AG04450 (cell line): ENCODE measurements at regions not wholly inside any gene's neighbourhood (a gene's known extent, or its start where the extent isn't known, plus 50 kb on each side); places are given as distances from the start of the nearest gene placed in this dataset.

Experiments
- CTCF ChIA-PET: fragments of 300-600, 350-600 bp; formaldehyde crosslinking; extraction: SDS; loops from one replicate; lab custom pipeline; 2022; ENCODE audit warnings: antibody characterized with exemption, inconsistent platforms; lab: Charles Lee
- POLR2A ChIA-PET: fragments of 350-600 bp; formaldehyde crosslinking; extraction: SDS; loops from one replicate; lab custom pipeline; 2021; ENCODE audit warnings: antibody characterized with exemption, inconsistent platforms; lab: Yijun Ruan, JAX
- DNase-seq: peaks from one replicate; pipeline ENCODE4 v3.0.0-alpha.2; 2011; ENCODE audit warnings: low read depth, low spot score
- H3K27ac ChIP-seq: one replicate; pipeline ENCODE4 v1.5.1; 2012; ENCODE audit warnings: low read depth, low read length, control low read depth
- H3K27me3 ChIP-seq: one replicate; pipeline ENCODE4 v1.6.0; 2012; ENCODE audit warnings: low read length; ENCODE audit not compliant: control insufficient read depth, insufficient read depth
- H3K4me3 ChIP-seq: 2 replicates; pipeline ENCODE4 v1.5.1; 2011; ENCODE audit warnings: mild to moderate bottlenecking, low read depth, low read length, control low read depth
- H3K9me3 ChIP-seq: 2 replicates; pipeline ENCODE4 v1.5.1; 2012; ENCODE audit warnings: low read length; ENCODE audit not compliant: control insufficient read depth, insufficient read depth
- CTCF ChIP-seq: IDR thresholded peaks from 2 replicates; pipeline ENCODE4 v1.5.1; 2011; ENCODE audit warnings: low read depth, low read length, control low read depth, inconsistent platforms

- Histone ChIP-seq H3K27me3 (no peaks in the 10 kb centered on the region), H3K4me3 (no peak overlapping the region), H3K9me3 (peaks cover 71% of the 10 kb centered on the region), H3K27ac (no peak overlapping the region)
- DNase-seq: no peak
- TF ChIP-seq CTCF: no peak
- ChIA-PET CTCF (no interaction called here), POLR2A (no interaction called here)
Measured at GRCh38 chr7:159229683-159230475, 85.2 kb upstream of the VIPR2 start.

- Histone ChIP-seq H3K4me3 (no peak overlapping the region), H3K27me3 (no peaks in the 10 kb centered on the region), H3K9me3 (peaks cover 53% of the 10 kb centered on the region), H3K27ac (no peak overlapping the region)
- CTCF ChIA-PET: no interaction called here
- TF ChIP-seq CTCF: no peak
- POLR2A ChIA-PET: no interaction called here
- no peak for DNase-seq
Measured at GRCh38 chr7:159227433-159227832, 82.8 kb upstream of the VIPR2 start.

GRCh38 chr7:159226011-159226702 lies 81.5 kb upstream of the VIPR2 start:
- POLR2A ChIA-PET: no interaction called here
- no peak overlapping the region for H3K27ac ChIP-seq

GRCh38 chr7:159218607-159219006 lies 73.9 kb upstream of the VIPR2 start:
- POLR2A ChIA-PET: no interaction called here
- CTCF ChIA-PET: no interaction called here

More at GRCh38 chr7:159226011-159226702, 81.5 kb upstream of the VIPR2 start:
- Histone ChIP-seq H3K27me3 (no peaks in the 10 kb centered on the region), H3K4me3 (no peak overlapping the region), H3K9me3 (peaks cover 41% of the 10 kb centered on the region)
- CTCF ChIA-PET: no interaction called here
- no peak for TF ChIP-seq CTCF
- DNase-seq: no peak

More at GRCh38 chr7:159218607-159219006, 73.9 kb upstream of the VIPR2 start:
- TF ChIP-seq CTCF: no peak
- Histone ChIP-seq H3K27ac (no peak overlapping the region), H3K4me3 (no peak overlapping the region), H3K27me3 (no peaks in the 10 kb centered on the region), H3K9me3 (peaks cover 13% of the 10 kb centered on the region)
- DNase-seq: no peak
